Epithelial cell of proximal tubule (primary cell): ENCODE measurements at regions not wholly inside any gene's neighbourhood (a gene's known extent, or its start where the extent isn't known, plus 50 kb on each side); places are given as distances from the start of the nearest gene placed in this dataset.
"Not testable (repeated sequence)": the region's sequence is repeated elsewhere in the genome, so short reads cannot be mapped to it uniquely, and the experiment has no call there.

Experiments used
- DNase-seq: peaks from one replicate; pipeline ENCODE4 v3.0.0-alpha.2; 2011; ENCODE audit warnings: low read depth
- H3K4me3 ChIP-seq: 2 replicates; pipeline ENCODE4 v1.5.1; 2011; ENCODE audit warnings: low read depth, mild to moderate bottlenecking, low read length
- CTCF ChIP-seq: conservative IDR thresholded peaks from 2 replicates; pipeline ENCODE4 v1.5.1; 2012; ENCODE audit warnings: low read depth, mild to moderate bottlenecking, low read length

GRCh38 chr1:117754061-117754969 lies 148.5 kb downstream of the TENT5C start:
- DNase-seq = no peak
- peak; percentile 87 for TF ChIP-seq CTCF
- no peak overlapping the region for H3K4me3 ChIP-seq

- no peak for DNase-seq
- no peak overlapping the region for H3K4me3 ChIP-seq
- TF ChIP-seq CTCF = no peak
These were observed 151.8 kb downstream of the TENT5C start for GRCh38 chr1:117757668-117758067.

- H3K4me3 ChIP-seq = peak overlapping the region; percentile 47
- peak; percentile 88 for TF ChIP-seq CTCF
- peak; percentile 38 for DNase-seq
These were observed 152.8 kb downstream of the TENT5C start for GRCh38 chr1:117758444-117759316.

- no peak for TF ChIP-seq CTCF
- no peak overlapping the region for H3K4me3 ChIP-seq
- no peak for DNase-seq
These were observed 153.7 kb downstream of the TENT5C start for GRCh38 chr1:117759535-117759934.

- no peak for DNase-seq
- H3K4me3 ChIP-seq = no peak overlapping the region
- TF ChIP-seq CTCF = no peak
These were observed 154.2 kb downstream of the TENT5C start for GRCh38 chr1:117760069-117760468.

GRCh38 chr1:117760485-117760884 lies 154.6 kb downstream of the TENT5C start:
- DNase-seq = no peak
- TF ChIP-seq CTCF = no peak
- H3K4me3 ChIP-seq = no peak overlapping the region

- not testable (repeated sequence) for H3K4me3 ChIP-seq, DNase-seq
These were observed 161.7 kb downstream of the GDAP2 start for GRCh38 chr1:117767756-117768155.
